Stimulated activated CD8-positive, alpha-beta memory T cell treated with anti-CD3 and anti-CD28 coated beads, Interleukin-4, amount 100 ng/mL, for 24 hours (primary cell): ENCODE measurements at regions not wholly inside any gene's neighbourhood (a gene's known extent, or its start where the extent isn't known, plus 50 kb on each side); places are given as distances from the start of the nearest gene placed in this dataset.
"Not testable (repeated sequence)": the region's sequence is repeated elsewhere in the genome, so short reads cannot be mapped to it uniquely, and the experiment has no call there.

Experiments
- DNase-seq: peaks from one replicate; pipeline ENCODE4 v3.0.0-alpha.2; 2020; ENCODE audit warnings: low read depth

- no peak for DNase-seq
Measured at GRCh38 chrX:43375136-43375535, 281.0 kb upstream of the MAOA start.

- no peak for DNase-seq
Measured at GRCh38 chrX:43380704-43381103, 275.4 kb upstream of the MAOA start.

GRCh38 chrX:43386875-43387274, 269.2 kb upstream of the MAOA start:
- no peak for DNase-seq

GRCh38 chrX:43405191-43405590, 250.9 kb upstream of the MAOA start:
- DNase-seq, result no peak

GRCh38 chrX:43423876-43424275, 232.2 kb upstream of the MAOA start:
- DNase-seq, result no peak

- DNase-seq, result no peak
Measured at GRCh38 chrX:43436517-43436916, 219.6 kb upstream of the MAOA start.

- DNase-seq, result no peak
Measured at GRCh38 chrX:43446752-43447151, 209.3 kb upstream of the MAOA start.

- no peak for DNase-seq
Measured at GRCh38 chrX:43448688-43449087, 207.4 kb upstream of the MAOA start.

GRCh38 chrX:43450355-43450754, 205.7 kb upstream of the MAOA start:
- DNase-seq, result no peak

GRCh38 chrX:43451976-43452686, 204.0 kb upstream of the MAOA start:
- DNase-seq, result not testable (repeated sequence)

GRCh38 chrX:43456063-43456462, 200.0 kb upstream of the MAOA start:
- DNase-seq, result no peak

- no peak for DNase-seq
Measured at GRCh38 chrX:43456906-43457305, 199.2 kb upstream of the MAOA start.

GRCh38 chrX:43467608-43468234, 188.4 kb upstream of the MAOA start:
- DNase-seq, result no peak

- no peak for DNase-seq
Measured at GRCh38 chrX:43469391-43470054, 186.6 kb upstream of the MAOA start.

- DNase-seq, result no peak
Measured at GRCh38 chrX:43474321-43474720, 181.8 kb upstream of the MAOA start.

- no peak for DNase-seq
Measured at GRCh38 chrX:43479070-43479469, 177.0 kb upstream of the MAOA start.

- no peak for DNase-seq
Measured at GRCh38 chrX:43479850-43480249, 176.2 kb upstream of the MAOA start.

- no peak for DNase-seq
Measured at GRCh38 chrX:43481576-43481975, 174.5 kb upstream of the MAOA start.

GRCh38 chrX:43493756-43494155, 162.3 kb upstream of the MAOA start:
- no peak for DNase-seq

- no peak for DNase-seq
Measured at GRCh38 chrX:43500246-43500645, 155.9 kb upstream of the MAOA start.

- DNase-seq, result no peak
Measured at GRCh38 chrX:43500996-43501694, 155.0 kb upstream of the MAOA start.

- no peak for DNase-seq
Measured at GRCh38 chrX:43504394-43504793, 151.7 kb upstream of the MAOA start.

GRCh38 chrX:43505769-43506168, 150.3 kb upstream of the MAOA start:
- no peak for DNase-seq
